H1 (cell line): ENCODE measurements at regions not wholly inside any gene's neighbourhood (a gene's known extent, or its start where the extent isn't known, plus 50 kb on each side); places are given as distances from the start of the nearest gene placed in this dataset.

Source experiments
- CHD1 ChIP-seq: IDR thresholded peaks from 2 replicates; pipeline ENCODE4 v1.6.1; 2012; ENCODE audit warnings: low read depth, low read length, improper control_type of control experiment
- SUZ12 ChIP-seq: fragments of 200-600 bp; sonication (generic); IDR thresholded peaks from 2 replicates; pipeline ENCODE4 v1.6.1; 2012; ENCODE audit warnings: mild to moderate bottlenecking, inconsistent platforms, low read length, moderate library complexity, mixed read lengths
- TF ChIP-seq, protein P1 (sequence below): fragments of 300-600 bp; sonication (generic); IDR thresholded peaks from 2 replicates; pipeline ENCODE4 v1.7.1; 2012; ENCODE audit warnings: low read length, moderate library complexity, mild to moderate bottlenecking, inconsistent platforms; ENCODE audit not compliant: insufficient replicate concordance

DNA sequence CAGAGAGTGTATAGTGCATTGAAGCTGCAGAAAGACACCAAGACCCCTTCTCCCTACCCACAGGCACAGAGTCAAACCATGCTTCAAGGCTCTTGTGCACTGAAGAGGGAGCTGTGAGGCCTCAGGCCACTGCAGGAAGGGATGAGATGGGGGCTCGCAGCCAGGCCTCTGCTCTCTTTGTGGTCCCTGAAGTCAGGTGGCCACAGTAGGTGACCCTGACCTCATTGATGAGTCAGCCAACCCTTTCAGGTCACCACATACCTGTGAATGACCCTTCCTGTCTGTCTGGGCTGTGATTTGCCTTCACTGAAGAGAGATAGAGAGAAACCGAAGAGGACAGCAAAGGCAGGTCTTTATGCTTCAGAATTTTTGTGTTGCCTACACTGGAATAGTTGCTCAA lies 372.1 kb downstream of the ACTL7B start (continued):
- TF ChIP-seq, protein P1, sequence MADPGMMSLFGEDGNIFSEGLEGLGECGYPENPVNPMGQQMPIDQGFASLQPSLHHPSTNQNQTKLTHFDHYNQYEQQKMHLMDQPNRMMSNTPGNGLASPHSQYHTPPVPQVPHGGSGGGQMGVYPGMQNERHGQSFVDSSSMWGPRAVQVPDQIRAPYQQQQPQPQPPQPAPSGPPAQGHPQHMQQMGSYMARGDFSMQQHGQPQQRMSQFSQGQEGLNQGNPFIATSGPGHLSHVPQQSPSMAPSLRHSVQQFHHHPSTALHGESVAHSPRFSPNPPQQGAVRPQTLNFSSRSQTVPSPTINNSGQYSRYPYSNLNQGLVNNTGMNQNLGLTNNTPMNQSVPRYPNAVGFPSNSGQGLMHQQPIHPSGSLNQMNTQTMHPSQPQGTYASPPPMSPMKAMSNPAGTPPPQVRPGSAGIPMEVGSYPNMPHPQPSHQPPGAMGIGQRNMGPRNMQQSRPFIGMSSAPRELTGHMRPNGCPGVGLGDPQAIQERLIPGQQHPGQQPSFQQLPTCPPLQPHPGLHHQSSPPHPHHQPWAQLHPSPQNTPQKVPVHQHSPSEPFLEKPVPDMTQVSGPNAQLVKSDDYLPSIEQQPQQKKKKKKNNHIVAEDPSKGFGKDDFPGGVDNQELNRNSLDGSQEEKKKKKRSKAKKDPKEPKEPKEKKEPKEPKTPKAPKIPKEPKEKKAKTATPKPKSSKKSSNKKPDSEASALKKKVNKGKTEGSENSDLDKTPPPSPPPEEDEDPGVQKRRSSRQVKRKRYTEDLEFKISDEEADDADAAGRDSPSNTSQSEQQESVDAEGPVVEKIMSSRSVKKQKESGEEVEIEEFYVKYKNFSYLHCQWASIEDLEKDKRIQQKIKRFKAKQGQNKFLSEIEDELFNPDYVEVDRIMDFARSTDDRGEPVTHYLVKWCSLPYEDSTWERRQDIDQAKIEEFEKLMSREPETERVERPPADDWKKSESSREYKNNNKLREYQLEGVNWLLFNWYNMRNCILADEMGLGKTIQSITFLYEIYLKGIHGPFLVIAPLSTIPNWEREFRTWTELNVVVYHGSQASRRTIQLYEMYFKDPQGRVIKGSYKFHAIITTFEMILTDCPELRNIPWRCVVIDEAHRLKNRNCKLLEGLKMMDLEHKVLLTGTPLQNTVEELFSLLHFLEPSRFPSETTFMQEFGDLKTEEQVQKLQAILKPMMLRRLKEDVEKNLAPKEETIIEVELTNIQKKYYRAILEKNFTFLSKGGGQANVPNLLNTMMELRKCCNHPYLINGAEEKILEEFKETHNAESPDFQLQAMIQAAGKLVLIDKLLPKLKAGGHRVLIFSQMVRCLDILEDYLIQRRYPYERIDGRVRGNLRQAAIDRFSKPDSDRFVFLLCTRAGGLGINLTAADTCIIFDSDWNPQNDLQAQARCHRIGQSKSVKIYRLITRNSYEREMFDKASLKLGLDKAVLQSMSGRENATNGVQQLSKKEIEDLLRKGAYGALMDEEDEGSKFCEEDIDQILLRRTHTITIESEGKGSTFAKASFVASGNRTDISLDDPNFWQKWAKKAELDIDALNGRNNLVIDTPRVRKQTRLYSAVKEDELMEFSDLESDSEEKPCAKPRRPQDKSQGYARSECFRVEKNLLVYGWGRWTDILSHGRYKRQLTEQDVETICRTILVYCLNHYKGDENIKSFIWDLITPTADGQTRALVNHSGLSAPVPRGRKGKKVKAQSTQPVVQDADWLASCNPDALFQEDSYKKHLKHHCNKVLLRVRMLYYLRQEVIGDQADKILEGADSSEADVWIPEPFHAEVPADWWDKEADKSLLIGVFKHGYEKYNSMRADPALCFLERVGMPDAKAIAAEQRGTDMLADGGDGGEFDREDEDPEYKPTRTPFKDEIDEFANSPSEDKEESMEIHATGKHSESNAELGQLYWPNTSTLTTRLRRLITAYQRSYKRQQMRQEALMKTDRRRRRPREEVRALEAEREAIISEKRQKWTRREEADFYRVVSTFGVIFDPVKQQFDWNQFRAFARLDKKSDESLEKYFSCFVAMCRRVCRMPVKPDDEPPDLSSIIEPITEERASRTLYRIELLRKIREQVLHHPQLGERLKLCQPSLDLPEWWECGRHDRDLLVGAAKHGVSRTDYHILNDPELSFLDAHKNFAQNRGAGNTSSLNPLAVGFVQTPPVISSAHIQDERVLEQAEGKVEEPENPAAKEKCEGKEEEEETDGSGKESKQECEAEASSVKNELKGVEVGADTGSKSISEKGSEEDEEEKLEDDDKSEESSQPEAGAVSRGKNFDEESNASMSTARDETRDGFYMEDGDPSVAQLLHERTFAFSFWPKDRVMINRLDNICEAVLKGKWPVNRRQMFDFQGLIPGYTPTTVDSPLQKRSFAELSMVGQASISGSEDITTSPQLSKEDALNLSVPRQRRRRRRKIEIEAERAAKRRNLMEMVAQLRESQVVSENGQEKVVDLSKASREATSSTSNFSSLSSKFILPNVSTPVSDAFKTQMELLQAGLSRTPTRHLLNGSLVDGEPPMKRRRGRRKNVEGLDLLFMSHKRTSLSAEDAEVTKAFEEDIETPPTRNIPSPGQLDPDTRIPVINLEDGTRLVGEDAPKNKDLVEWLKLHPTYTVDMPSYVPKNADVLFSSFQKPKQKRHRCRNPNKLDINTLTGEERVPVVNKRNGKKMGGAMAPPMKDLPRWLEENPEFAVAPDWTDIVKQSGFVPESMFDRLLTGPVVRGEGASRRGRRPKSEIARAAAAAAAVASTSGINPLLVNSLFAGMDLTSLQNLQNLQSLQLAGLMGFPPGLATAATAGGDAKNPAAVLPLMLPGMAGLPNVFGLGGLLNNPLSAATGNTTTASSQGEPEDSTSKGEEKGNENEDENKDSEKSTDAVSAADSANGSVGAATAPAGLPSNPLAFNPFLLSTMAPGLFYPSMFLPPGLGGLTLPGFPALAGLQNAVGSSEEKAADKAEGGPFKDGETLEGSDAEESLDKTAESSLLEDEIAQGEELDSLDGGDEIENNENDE: no peak
- TF ChIP-seq SUZ12 (no peak), CHD1 (no peak)
